H1 (cell line): ENCODE measurements at regions not wholly inside any gene's neighbourhood (a gene's known extent, or its start where the extent isn't known, plus 50 kb on each side); places are given as distances from the start of the nearest gene placed in this dataset.

Source experiments
- CTCF ChIA-PET: fragments of 300-600 bp; sonication (Branson Sonifier 250); formaldehyde crosslinking; loops from one replicate; lab custom pipeline; 2021; ENCODE audit not compliant: partially characterized antibody; lab: Charles Lee
- POLR2A ChIA-PET: fragments of 300-600 bp; sonication (Branson Sonifier 250); formaldehyde crosslinking; loops from one replicate; lab custom pipeline; 2021; ENCODE audit warnings: inconsistent platforms; ENCODE audit not compliant: partially characterized antibody; lab: Charles Lee
- DNase-seq, 2 experiments: peaks; one replicate each; pipeline versions ENCODE4 v3.0.0 to v3.0.0-alpha.2; 2010 to 2022; ENCODE audit warnings: low spot score in 2 of 2, low read depth in 1 of 2, mixed read lengths in 1 of 2
- FAIRE-seq: peaks from 2 replicates; lab custom pipeline; 2011; peaks lifted over from hg19 to GRCh38; lab: Jason Lieb, UNC
- H2AFZ ChIP-seq: 2 replicates; pipeline ENCODE4 v1.8.1; 2012; ENCODE audit warnings: low read length, inconsistent platforms
- H2AK5ac ChIP-seq: 2 replicates; pipeline ENCODE4 v1.6.1; 2013; ENCODE audit warnings: low read depth, low read length
- H2BK120ac ChIP-seq: replicated peaks from 2 replicates; pipeline ENCODE3; 2013; ENCODE audit warnings: low read depth, low read length, inconsistent platforms
- H2BK12ac ChIP-seq: 2 replicates; pipeline ENCODE4 v1.6.1; 2013; ENCODE audit warnings: low read depth, low read length
- H2BK15ac ChIP-seq: 2 replicates; pipeline ENCODE4 v1.6.1; 2013; ENCODE audit warnings: low read length
- H2BK20ac ChIP-seq: 2 replicates; pipeline ENCODE4 v1.6.1; 2013; ENCODE audit warnings: low read length
- H2BK5ac ChIP-seq: 2 replicates; pipeline ENCODE4 v1.6.1; 2013; ENCODE audit warnings: low read depth, low read length
- H3K14ac ChIP-seq: 2 replicates; pipeline ENCODE4 v1.6.1; 2013; ENCODE audit warnings: inconsistent platforms; ENCODE audit not compliant: insufficient read length
- H3K18ac ChIP-seq: 2 replicates; pipeline ENCODE4 v1.6.1; 2013; ENCODE audit warnings: low read length; ENCODE audit errors: extremely low read depth
- H3K23ac ChIP-seq: 2 replicates; pipeline ENCODE4 v1.6.1; 2013; ENCODE audit warnings: inconsistent platforms; ENCODE audit not compliant: insufficient read length
- H3K23me2 ChIP-seq: 2 replicates; pipeline ENCODE4 v1.6.1; 2013; ENCODE audit warnings: low read depth, low read length
- H3K27ac ChIP-seq: 2 replicates; pipeline ENCODE4 v1.6.1; 2011; ENCODE audit warnings: low read depth, low read length, inconsistent platforms
- H3K27me3 ChIP-seq, 4 experiments: replicated peaks in 1 of 4; 1 replicate in 1 of 4; 2 replicates in 3 of 4; pipeline versions ENCODE4 v1.6.1 to v1.8.1; 2011 to 2013; ENCODE audit warnings: low read length in 3 of 4, mild to moderate bottlenecking in 3 of 4, inconsistent platforms in 2 of 4, mixed read lengths in 2 of 4, moderate library complexity in 1 of 4; ENCODE audit not compliant: control insufficient read depth in 3 of 4, insufficient read depth in 3 of 4; ENCODE audit errors: extremely low read depth in 1 of 4
- H3K36me3 ChIP-seq, 4 experiments: 2 replicates each; pipeline versions ENCODE4 v1.6.1 to v1.8.1; 2011 to 2013; ENCODE audit warnings: mild to moderate bottlenecking in 4 of 4, low read length in 3 of 4, moderate library complexity in 2 of 4, control low read depth in 1 of 4, inconsistent platforms in 1 of 4; ENCODE audit not compliant: insufficient read depth in 4 of 4, control insufficient read depth in 2 of 4
- H3K4ac ChIP-seq: replicated peaks from 2 replicates; pipeline ENCODE3; 2013; ENCODE audit warnings: low read length, low read depth, mixed read lengths, inconsistent platforms; ENCODE audit not compliant: insufficient read length
- H3K4me1 ChIP-seq, 4 experiments: replicated peaks in 1 of 4; 1 replicate in 1 of 4; 2 replicates in 3 of 4; pipeline versions ENCODE4 v1.6.1 to v1.8.1; 2011 to 2013; ENCODE audit warnings: low read length in 3 of 4, inconsistent platforms in 2 of 4, mixed read lengths in 1 of 4; ENCODE audit not compliant: insufficient read depth in 4 of 4, control insufficient read depth in 3 of 4
- H3K4me2 ChIP-seq, 2 experiments: 2 replicates each; pipeline versions ENCODE4 v1.6.1 to v1.8.1; 2011 to 2013; ENCODE audit warnings: low read depth in 2 of 2, low read length in 2 of 2, control low read depth in 1 of 2, inconsistent platforms in 1 of 2, mild to moderate bottlenecking in 1 of 2; ENCODE audit not compliant: insufficient read depth in 1 of 2
- H3K4me3 ChIP-seq, 4 experiments: fragments of 200-600, 300-600 bp in 1 of 4; sonication (generic), shearing (Covaris generic), sonication (Bioruptor Twin) in 1 of 4; 2 replicates each; pipeline versions ENCODE4 v1.5.1 to v1.8.1; 2011 to 2016; ENCODE audit warnings: low read length in 4 of 4, low read depth in 3 of 4, control low read depth in 2 of 4, inconsistent platforms in 2 of 4, mild to moderate bottlenecking in 2 of 4, mixed read lengths in 1 of 4, moderate library complexity in 1 of 4; ENCODE audit not compliant: insufficient read depth in 2 of 4; ENCODE audit errors: extremely low read depth in 1 of 4
- H3K56ac ChIP-seq: replicated peaks from 2 replicates; pipeline ENCODE3; 2013; ENCODE audit warnings: low read depth, mild to moderate bottlenecking, mixed read lengths, low read length, inconsistent platforms; ENCODE audit not compliant: insufficient read length
- H3K79me1 ChIP-seq: 2 replicates; pipeline ENCODE4 v1.6.1; 2013; ENCODE audit warnings: low read depth, low read length, control low read depth
- H3K79me2 ChIP-seq, 2 experiments: 2 replicates each; pipeline versions ENCODE4 v1.6.1 to v1.8.1; 2012 to 2013; ENCODE audit warnings: low read length in 2 of 2, mild to moderate bottlenecking in 2 of 2, inconsistent platforms in 1 of 2; ENCODE audit not compliant: insufficient read depth in 2 of 2, control insufficient read depth in 1 of 2
- H3K9ac ChIP-seq, 4 experiments: replicated peaks in 1 of 4; 1 replicate in 1 of 4; 2 replicates in 3 of 4; pipeline versions ENCODE4 v1.6.1 to v1.8.1; 2011 to 2013; ENCODE audit warnings: low read depth in 3 of 4, low read length in 3 of 4, control low read depth in 2 of 4, mild to moderate bottlenecking in 2 of 4, moderate library complexity in 2 of 4, inconsistent platforms in 1 of 4; ENCODE audit errors: extremely low read depth in 1 of 4
- H3K9me3 ChIP-seq, 2 experiments: 2 replicates each; pipeline versions ENCODE4 v1.6.1 to v1.8.1; 2012 to 2013; ENCODE audit warnings: mild to moderate bottlenecking in 2 of 2, moderate library complexity in 2 of 2, control low read depth in 1 of 2, inconsistent platforms in 1 of 2, low read depth in 1 of 2, low read length in 1 of 2, mixed read lengths in 1 of 2; ENCODE audit not compliant: insufficient read depth in 2 of 2
- H4K20me1 ChIP-seq, 2 experiments: replicated peaks in 1 of 2; 2 replicates each; pipeline versions ENCODE3 to v1.8.1; 2011 to 2013; ENCODE audit warnings: inconsistent platforms in 2 of 2, low read length in 2 of 2, mild to moderate bottlenecking in 1 of 2; ENCODE audit not compliant: insufficient read depth in 2 of 2, control insufficient read depth in 1 of 2
- H4K5ac ChIP-seq: 2 replicates; pipeline ENCODE4 v1.6.1; 2013; ENCODE audit warnings: low read length, low read depth, mixed read lengths, inconsistent platforms; ENCODE audit not compliant: insufficient read length
- H4K8ac ChIP-seq: 2 replicates; pipeline ENCODE4 v1.8.0; 2013; ENCODE audit warnings: mild to moderate bottlenecking, moderate library complexity, low read length, inconsistent platforms; ENCODE audit not compliant: insufficient read depth; ENCODE audit errors: extremely low read depth
- H4K91ac ChIP-seq: replicated peaks from 2 replicates; pipeline ENCODE3; 2013; ENCODE audit warnings: low read length, mixed read lengths, inconsistent platforms; ENCODE audit not compliant: insufficient read length
- EGR1 ChIP-seq: IDR thresholded peaks from 2 replicates; pipeline ENCODE4 v1.6.1; 2011; ENCODE audit warnings: low read depth, low read length, borderline replicate concordance
- JUN ChIP-seq: IDR thresholded peaks from 2 replicates; pipeline ENCODE4 v1.6.1; 2011; ENCODE audit warnings: low read depth, mild to moderate bottlenecking, improper control_type of control experiment, low read length
- MAFK ChIP-seq: IDR thresholded peaks from 2 replicates; pipeline ENCODE4 v1.6.1; 2012; ENCODE audit warnings: low read depth, mild to moderate bottlenecking, improper control_type of control experiment, low read length
- POLR2A ChIP-seq, 2 experiments: IDR thresholded peaks; 1 replicate in 1 of 2; 2 replicates in 1 of 2; pipeline ENCODE4 v1.6.1; 2011; ENCODE audit warnings: low read depth in 2 of 2, low read length in 2 of 2, mild to moderate bottlenecking in 2 of 2; ENCODE audit errors: control extremely low read depth in 1 of 2
- SIX5 ChIP-seq: IDR thresholded peaks from 2 replicates; pipeline ENCODE4 v1.6.1; 2011; ENCODE audit warnings: mild to moderate bottlenecking, low read depth, low read length
- TCF12 ChIP-seq: IDR thresholded peaks from 2 replicates; pipeline ENCODE4 v1.6.1; 2011; ENCODE audit warnings: low read depth, mild to moderate bottlenecking, low read length
- YY1 ChIP-seq: IDR thresholded peaks from 2 replicates; pipeline ENCODE4 v1.6.1; 2011; ENCODE audit warnings: low read depth, mild to moderate bottlenecking, low read length
- WGBS, 2 experiments: shearing (Covaris generic) in 1 of 2; methylation state at CpG; one replicate each; pipeline versions ENCODE4 v1.1.6 to v1.1.7; 2013 to 2015; ENCODE audit warnings: low lambda C conversion rate in 2 of 2, mixed read lengths in 2 of 2, inconsistent platforms in 1 of 2, low coverage in 1 of 2, missing lambda C conversion rate in 1 of 2; ENCODE audit not compliant: insufficient replicate concordance in 2 of 2, insufficient coverage in 1 of 2, insufficient read length in 1 of 2; ENCODE audit errors: extremely low coverage in 1 of 2, missing lambda C conversion rate in 1 of 2; 5-methylcytosine and 5-hydroxymethylcytosine counted together
- TF ChIP-seq, protein P1 (sequence below): IDR thresholded peaks from 2 replicates; pipeline ENCODE4 v1.6.1; 2011; ENCODE audit warnings: low read length, improper control_type of control experiment
- TF ChIP-seq, protein P2 (sequence below): IDR thresholded peaks from 2 replicates; pipeline ENCODE4 v1.6.1; 2012; ENCODE audit warnings: inconsistent platforms
- TF ChIP-seq, protein P3 (sequence below): IDR thresholded peaks from 2 replicates; pipeline ENCODE4 v1.6.1; 2012; ENCODE audit warnings: inconsistent platforms
- TF ChIP-seq, protein P4 (sequence below): IDR thresholded peaks from 2 replicates; pipeline ENCODE4 v1.6.1; 2012; ENCODE audit warnings: low read length, inconsistent platforms

DNA sequence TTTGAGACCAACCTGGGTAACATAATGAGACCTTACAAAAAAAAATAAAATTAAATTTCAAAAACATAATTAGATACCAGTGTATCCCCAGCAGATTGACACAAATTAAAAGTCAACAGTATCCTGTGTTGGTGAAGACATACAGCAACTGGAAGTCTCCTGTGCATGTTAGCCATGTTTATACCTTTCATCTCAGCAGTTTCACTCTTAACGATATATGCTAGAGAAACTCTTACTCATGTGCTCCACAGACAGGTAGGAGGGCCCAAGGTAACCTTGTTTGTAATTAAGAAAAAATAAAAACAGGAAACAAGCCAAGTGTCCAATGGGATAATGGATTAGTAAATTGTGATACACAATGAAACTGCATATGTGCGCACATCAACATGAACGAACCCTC is 50.1 kb upstream of the N4BP3 start:
- no peak overlapping the region for H2BK20ac ChIP-seq
- H3K27me3 ChIP-seq: no peaks in the 10 kb centered on the region
- no peaks in the 10 kb centered on the region for H3K23me2 ChIP-seq
- H3K4me3 ChIP-seq: no peak overlapping the region
- no peak overlapping the region for H3K18ac ChIP-seq
- H4K20me1 ChIP-seq: no peaks in the 10 kb centered on the region
- H4K91ac ChIP-seq: no peak overlapping the region
- H4K8ac ChIP-seq: no peak overlapping the region
- H3K27ac ChIP-seq: no peak overlapping the region
- DNase-seq (no peak), FAIRE-seq (no peak)
- no peaks in the 10 kb centered on the region for H3K36me3 ChIP-seq
- H3K9ac ChIP-seq: no peak overlapping the region
- H4K5ac ChIP-seq: no peak overlapping the region
- H3K23ac ChIP-seq: no peak overlapping the region
- H3K79me2 ChIP-seq: no peaks in the 10 kb centered on the region
- H3K4me1 ChIP-seq: no peaks in the 10 kb centered on the region
- CTCF ChIA-PET: interaction anchor here (1.0 to 4.3 kb wide), 5 partner anchors 12 to 99 kb away, joined by 3 to 31 read pairs (median 19); no protein-coding TSS in a partner anchor
- H3K4ac ChIP-seq: no peak overlapping the region
- no peak overlapping the region for H2AK5ac ChIP-seq
- POLR2A ChIA-PET: no interaction called here
- H3K14ac ChIP-seq: no peak overlapping the region
- no peaks in the 10 kb centered on the region for H3K79me1 ChIP-seq
- no peak overlapping the region for H3K56ac ChIP-seq
- no peak overlapping the region for H2AFZ ChIP-seq
- H2BK12ac ChIP-seq: no peak overlapping the region
- 90% methylated on average over 3 of the region's 3 CpGs; no CpG with 5 or more reads in 1 of the 2 experiments for WGBS, 2 experiments
- no peaks in the 10 kb centered on the region for H3K9me3 ChIP-seq
- H2BK5ac ChIP-seq: no peak overlapping the region
- no peak overlapping the region for H2BK120ac ChIP-seq
- no peak overlapping the region for H2BK15ac ChIP-seq
- no peak overlapping the region for H3K4me2 ChIP-seq
- TF ChIP-seq JUN: no peak
- TF ChIP-seq POLR2A (IDR thresholded peaks at IDR 0.05; ENCODE audit: control extremely low read depth in 1 of 2, low read depth in 2 of 2, low read length in 2 of 2): no peak
- no peak for TF ChIP-seq EGR1
- TF ChIP-seq, protein P1, sequence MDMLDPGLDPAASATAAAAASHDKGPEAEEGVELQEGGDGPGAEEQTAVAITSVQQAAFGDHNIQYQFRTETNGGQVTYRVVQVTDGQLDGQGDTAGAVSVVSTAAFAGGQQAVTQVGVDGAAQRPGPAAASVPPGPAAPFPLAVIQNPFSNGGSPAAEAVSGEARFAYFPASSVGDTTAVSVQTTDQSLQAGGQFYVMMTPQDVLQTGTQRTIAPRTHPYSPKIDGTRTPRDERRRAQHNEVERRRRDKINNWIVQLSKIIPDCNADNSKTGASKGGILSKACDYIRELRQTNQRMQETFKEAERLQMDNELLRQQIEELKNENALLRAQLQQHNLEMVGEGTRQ: no peak
- no peak for TF ChIP-seq TCF12
- TF ChIP-seq MAFK: no peak
- no peak for TF ChIP-seq SIX5
- TF ChIP-seq, protein P2, sequence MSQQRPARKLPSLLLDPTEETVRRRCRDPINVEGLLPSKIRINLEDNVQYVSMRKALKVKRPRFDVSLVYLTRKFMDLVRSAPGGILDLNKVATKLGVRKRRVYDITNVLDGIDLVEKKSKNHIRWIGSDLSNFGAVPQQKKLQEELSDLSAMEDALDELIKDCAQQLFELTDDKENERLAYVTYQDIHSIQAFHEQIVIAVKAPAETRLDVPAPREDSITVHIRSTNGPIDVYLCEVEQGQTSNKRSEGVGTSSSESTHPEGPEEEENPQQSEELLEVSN: no peak
- TF ChIP-seq, protein P3, sequence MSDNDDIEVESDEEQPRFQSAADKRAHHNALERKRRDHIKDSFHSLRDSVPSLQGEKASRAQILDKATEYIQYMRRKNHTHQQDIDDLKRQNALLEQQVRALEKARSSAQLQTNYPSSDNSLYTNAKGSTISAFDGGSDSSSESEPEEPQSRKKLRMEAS: no peak
- TF ChIP-seq YY1: no peak
- TF ChIP-seq, protein P4, sequence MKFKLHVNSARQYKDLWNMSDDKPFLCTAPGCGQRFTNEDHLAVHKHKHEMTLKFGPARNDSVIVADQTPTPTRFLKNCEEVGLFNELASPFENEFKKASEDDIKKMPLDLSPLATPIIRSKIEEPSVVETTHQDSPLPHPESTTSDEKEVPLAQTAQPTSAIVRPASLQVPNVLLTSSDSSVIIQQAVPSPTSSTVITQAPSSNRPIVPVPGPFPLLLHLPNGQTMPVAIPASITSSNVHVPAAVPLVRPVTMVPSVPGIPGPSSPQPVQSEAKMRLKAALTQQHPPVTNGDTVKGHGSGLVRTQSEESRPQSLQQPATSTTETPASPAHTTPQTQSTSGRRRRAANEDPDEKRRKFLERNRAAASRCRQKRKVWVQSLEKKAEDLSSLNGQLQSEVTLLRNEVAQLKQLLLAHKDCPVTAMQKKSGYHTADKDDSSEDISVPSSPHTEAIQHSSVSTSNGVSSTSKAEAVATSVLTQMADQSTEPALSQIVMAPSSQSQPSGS: no peak
